Coronary artery (tissue), 2 donors: ENCODE measurements at regions not wholly inside any gene's neighbourhood (a gene's known extent, or its start where the extent isn't known, plus 50 kb on each side); places are given as distances from the start of the nearest gene placed in this dataset.

Source experiments
- DNase-seq: peaks from one replicate; pipeline ENCODE4 v3.0.0-alpha.2; 2017; ENCODE audit warnings: low spot score
- H3K27ac ChIP-seq, 2 donors: fragments of 200-600 bp; sonication (generic); one replicate each; pipeline ENCODE4 v1.5.1; 2016 to 2019
- H3K4me3 ChIP-seq: fragments of 200-600 bp; sonication (generic); 2 replicates; pipeline ENCODE4 v1.5.1; 2016; ENCODE audit warnings: mild to moderate bottlenecking, moderate library complexity
- TF ChIP-seq, protein P1 (sequence below): fragments of 200-600 bp; sonication (generic); IDR thresholded peaks from one replicate; pipeline ENCODE4 v1.5.1; 2019; ENCODE audit warnings: antibody characterized with exemption

DNA sequence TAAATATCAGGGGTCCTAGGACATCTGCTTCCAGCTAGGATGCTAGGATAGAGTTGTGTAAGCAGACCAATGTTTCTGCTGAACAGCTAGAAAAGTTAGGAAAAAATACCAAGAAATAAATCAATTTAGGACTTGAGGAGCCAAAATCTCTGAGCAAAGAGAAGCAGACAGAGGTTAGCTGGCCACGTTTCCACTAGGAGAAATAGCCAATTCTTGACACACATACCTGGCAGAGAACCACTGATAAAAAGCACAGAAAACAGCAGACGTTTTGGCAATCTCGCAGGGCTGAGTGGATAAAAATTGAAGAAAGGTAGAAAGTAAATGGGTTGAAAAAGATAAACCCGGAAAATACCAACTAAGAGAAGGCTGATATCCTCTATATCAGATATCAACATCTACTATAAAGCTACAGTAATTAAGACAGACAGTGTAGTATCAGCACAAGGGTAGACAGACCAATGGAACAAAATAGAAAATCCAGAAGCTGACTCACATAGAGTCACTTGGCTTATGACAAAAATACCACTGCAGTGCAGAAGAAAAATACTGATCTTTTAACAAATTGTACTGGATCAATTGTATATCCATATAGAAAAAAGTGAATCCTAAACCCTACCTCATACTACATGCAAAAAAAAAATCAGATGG is 306.1 kb upstream of the KLHL29 start:
- TF ChIP-seq, protein P1, sequence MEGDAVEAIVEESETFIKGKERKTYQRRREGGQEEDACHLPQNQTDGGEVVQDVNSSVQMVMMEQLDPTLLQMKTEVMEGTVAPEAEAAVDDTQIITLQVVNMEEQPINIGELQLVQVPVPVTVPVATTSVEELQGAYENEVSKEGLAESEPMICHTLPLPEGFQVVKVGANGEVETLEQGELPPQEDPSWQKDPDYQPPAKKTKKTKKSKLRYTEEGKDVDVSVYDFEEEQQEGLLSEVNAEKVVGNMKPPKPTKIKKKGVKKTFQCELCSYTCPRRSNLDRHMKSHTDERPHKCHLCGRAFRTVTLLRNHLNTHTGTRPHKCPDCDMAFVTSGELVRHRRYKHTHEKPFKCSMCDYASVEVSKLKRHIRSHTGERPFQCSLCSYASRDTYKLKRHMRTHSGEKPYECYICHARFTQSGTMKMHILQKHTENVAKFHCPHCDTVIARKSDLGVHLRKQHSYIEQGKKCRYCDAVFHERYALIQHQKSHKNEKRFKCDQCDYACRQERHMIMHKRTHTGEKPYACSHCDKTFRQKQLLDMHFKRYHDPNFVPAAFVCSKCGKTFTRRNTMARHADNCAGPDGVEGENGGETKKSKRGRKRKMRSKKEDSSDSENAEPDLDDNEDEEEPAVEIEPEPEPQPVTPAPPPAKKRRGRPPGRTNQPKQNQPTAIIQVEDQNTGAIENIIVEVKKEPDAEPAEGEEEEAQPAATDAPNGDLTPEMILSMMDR = no peak
- Histone ChIP-seq H3K27ac (no peak overlapping the region), H3K4me3 (no peak overlapping the region)
- DNase-seq = no peak

DNA sequence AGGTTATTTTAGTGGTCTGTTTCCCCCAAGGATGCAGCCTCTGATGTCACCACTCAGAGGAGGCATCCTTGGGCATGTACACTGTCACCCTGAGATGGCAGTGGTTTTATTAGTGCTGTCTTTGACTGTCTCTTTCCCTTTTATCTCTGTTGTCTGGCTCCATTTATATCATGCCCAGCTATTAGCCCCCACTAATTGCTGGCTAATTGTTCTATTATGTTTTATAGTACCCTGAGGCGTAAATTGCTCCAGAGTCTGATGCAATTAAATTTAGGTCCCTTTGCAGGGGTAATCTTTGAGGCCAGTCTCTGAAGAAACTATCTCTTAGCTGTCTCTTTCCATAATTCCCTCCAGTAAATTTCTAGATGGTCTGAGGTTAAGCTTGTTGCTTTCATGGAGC is 301.0 kb upstream of the KLHL29 start:
- no peak overlapping the region for H3K4me3 ChIP-seq
- H3K27ac ChIP-seq = no peak overlapping the region
- DNase-seq = no peak
- TF ChIP-seq, protein P1 = no peak

DNA sequence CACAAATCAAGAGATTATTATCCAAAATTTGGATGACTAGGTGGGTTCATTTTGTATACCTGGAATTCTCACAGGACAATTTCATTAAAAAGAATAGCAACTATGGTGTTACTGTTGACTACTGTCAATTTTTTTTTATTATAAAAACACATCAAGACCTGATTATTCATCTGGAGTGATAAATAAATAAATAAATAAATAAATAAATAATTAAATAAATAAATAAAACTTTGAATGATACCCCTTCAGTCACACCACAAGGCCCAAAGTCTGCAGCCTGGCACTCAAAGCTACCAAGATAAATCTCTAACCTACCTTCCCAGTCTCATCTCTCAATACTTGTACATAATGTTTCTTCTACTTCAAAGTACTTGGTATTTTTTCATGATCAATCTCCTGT is 294.0 kb upstream of the KLHL29 start:
- H3K4me3 ChIP-seq = no peak overlapping the region
- TF ChIP-seq, protein P1 = no peak
- DNase-seq = no peak
- H3K27ac ChIP-seq = no peak overlapping the region

DNA sequence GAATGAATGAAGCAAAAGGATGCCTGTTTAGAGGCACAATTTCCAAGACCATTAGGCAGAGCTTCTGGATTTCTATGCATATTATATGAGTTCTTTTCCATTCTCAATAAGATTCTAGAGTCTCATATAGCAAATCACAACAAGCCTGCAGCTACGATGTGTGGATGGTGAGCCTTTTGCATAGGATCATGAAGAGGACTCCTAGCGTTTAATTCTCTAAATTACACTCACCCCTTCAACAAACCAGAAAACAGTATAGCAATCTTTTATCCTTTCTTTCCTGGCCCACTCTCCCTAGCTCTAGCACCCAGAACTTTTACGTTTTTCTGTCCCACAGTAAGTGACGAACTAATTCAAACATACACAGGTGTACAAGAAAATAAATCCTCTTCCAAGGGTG is 293.1 kb upstream of the KLHL29 start:
- TF ChIP-seq, protein P1 = no peak
- DNase-seq = no peak
- Histone ChIP-seq H3K4me3 (no peak overlapping the region), H3K27ac (no peak overlapping the region)

DNA sequence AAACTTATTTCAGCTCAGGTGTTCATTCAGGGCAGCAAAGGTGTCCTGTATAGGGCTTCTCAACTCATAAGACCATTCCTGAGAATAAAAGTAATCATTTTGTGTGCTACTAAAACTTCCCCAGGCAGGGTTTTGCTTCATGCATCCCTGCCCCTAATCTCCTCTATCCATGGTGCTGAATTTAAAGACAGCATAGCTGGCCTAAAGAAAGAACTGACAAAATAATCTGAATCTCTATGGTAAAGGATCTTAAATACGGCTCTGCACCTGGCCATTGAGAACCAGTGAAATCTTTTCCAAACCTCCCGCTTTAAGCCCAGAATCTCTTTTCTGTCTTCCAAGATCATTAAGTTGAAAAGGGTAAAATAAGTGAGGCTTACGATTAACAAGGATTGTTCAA is 292.1 kb upstream of the KLHL29 start:
- TF ChIP-seq, protein P1 = no peak
- DNase-seq = no peak
- no peak overlapping the region for H3K27ac ChIP-seq
- no peak overlapping the region for H3K4me3 ChIP-seq

DNA sequence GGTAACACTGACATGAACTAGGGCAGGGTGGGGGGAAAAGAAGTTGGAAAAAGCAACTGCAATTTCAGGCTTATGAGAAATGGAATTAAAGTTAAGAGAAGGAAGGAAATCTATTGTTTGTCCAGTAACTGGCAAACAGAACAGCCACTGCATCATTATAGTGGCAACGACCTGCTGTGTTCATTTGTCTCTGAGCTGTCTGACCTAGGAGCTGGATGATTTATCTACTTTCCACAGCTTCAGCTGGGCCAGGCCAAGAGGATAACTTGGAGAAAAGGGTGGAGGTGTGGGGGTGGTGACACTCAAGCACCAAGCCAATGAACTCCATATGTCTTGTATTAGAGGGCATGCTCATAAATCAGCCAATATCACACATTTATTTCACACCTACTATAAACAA is 291.5 kb upstream of the KLHL29 start:
- DNase-seq = no peak
- no peak overlapping the region for H3K4me3 ChIP-seq
- TF ChIP-seq, protein P1 = no peak
- H3K27ac ChIP-seq = no peak overlapping the region

DNA sequence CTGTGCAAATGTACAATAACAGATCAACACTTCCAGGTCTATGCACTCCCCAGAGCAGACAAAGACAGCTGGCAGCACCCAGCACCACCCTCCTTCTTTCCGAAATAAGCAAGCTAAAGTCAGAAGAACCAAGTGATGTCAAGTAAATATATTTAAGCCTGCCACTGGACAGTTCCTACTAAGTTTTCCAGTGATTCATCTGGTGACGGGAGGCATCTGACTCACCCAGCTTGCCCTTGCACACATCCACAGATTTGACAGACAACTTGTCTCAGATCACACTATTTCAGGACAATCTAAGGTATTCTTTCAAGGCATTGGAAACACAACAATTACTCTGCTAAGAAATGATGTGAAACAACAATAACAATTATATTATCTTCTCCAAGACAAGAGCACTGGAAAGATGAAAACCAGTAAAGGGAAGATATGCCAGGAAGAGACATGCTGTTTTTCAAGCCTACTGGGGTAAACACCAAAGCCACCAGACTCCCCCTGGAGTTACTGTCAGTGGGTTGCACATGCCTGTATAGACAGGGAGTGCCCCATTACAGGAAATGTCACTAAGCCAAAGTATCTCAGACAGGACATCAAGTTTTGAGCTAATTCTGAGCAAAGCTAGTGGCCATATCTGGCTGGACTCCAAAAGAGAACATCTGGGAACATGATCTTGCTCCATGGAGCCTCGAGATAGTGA is 287.9 kb upstream of the KLHL29 start:
- TF ChIP-seq, protein P1 = no peak
- no peak for DNase-seq
- no peak overlapping the region for H3K4me3 ChIP-seq
- H3K27ac ChIP-seq = no peak overlapping the region
